ENCODE measurements at regions not wholly inside any gene's neighbourhood (a gene's known extent, or its start where the extent isn't known, plus 50 kb on each side); places are given as distances from the start of the nearest gene placed in this dataset.

GRCh38 chr13:72093262-72093661 is 226.3 kb upstream of the DACH1 start:
- TF ChIP-seq CTCF (IDR thresholded peaks at IDR 0.05; ENCODE audit: borderline replicate concordance, extremely low read depth, low read length, poor library complexity, severe bottlenecking) = no peak
- TF ChIP-seq EZH2 (IDR thresholded peaks at IDR 0.05; ENCODE audit: borderline replicate concordance, low read depth, low read length, severe bottlenecking) = no peak

Measured in DND-41 (cell line).